ENCODE measurements at regions not wholly inside any gene's neighbourhood (a gene's known extent, or its start where the extent isn't known, plus 50 kb on each side); places are given as distances from the start of the nearest gene placed in this dataset.
"Not testable (repeated sequence)": the region's sequence is repeated elsewhere in the genome, so short reads cannot be mapped to it uniquely, and the experiment has no call there.

- DNase-seq = no peak
These were observed 351.9 kb downstream of the ADGRL2 start for GRCh38 chr1:82152356-82153271.

DNA sequence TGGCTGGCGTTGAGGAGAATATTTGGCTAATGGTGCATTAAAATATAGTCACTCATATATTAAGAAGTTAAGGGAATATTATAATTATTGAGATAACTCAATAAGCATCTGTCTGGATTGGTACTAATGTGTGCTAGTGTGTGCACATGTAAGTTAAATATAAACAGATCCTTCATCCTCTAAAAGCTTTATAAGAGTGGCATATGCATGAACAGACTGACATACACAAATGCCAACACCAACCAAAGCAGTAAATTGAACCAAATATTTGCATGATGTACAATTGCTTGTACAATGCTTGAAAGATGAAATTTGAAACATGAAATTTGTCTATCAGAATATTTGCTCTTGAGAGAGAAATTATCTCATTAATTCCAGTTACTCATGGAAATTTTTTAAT is 344.9 kb downstream of the ADGRL2 start:
- no peak for DNase-seq

GRCh38 chr1:82143108-82143833 is 342.5 kb downstream of the ADGRL2 start:
- DNase-seq = no peak

GRCh38 chr1:82141390-82141789 is 340.7 kb downstream of the ADGRL2 start:
- DNase-seq = no peak

DNA sequence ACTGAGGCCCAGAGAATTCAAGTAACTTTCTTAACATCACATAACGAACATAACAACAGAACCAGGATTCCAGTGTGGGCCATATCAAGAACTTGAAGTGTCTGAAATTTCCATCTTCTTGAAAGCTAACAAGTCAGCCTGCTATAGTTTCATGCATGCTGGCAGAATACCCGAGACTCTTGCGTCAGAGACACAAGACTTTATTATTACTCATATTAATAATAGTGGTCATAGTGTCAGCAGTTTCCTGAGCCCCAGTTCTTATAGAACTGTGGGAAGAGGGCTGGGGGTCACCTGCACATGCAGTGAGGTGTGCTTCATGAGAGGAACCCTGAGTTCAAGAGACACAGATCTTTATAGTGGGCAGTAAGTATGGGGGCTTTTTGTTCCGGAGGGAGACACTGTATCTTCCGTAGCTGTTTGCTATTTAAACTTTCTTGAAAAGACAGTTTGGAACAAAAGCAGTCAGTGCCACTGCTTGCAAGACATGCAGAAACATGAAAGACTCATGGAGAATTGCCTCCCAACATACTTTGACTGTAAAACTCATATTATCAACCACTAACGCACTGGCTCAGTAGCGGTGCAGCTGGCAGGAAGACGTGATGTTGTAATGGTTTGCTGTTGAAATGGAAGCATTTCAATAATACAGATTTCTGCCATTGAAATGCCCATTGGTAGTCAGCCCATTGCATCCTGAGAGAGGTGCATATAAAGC is 339.2 kb downstream of the ADGRL2 start:
- no peak for DNase-seq

DNA sequence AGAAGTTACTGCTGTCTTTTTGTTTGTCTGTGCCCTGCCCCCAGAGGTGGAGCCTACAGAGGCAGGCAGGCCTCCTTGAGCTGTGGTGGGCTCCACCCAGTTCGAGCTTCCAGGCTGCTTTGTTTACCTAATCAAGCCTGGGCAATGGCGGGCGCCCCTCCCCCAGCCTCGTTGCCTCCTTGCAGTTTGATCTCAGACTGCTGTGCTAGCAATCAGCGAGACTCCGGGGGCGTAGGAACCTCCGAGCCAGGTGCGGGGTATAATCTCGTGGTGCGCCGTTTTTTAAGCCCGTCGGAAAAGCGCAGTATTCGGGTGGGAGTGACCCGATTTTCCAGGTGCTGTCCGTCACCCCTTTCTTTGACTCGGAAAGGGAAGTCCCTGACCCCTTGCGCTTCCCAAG is 335.6 kb downstream of the ADGRL2 start:
- DNase-seq = not testable (repeated sequence)

DNA sequence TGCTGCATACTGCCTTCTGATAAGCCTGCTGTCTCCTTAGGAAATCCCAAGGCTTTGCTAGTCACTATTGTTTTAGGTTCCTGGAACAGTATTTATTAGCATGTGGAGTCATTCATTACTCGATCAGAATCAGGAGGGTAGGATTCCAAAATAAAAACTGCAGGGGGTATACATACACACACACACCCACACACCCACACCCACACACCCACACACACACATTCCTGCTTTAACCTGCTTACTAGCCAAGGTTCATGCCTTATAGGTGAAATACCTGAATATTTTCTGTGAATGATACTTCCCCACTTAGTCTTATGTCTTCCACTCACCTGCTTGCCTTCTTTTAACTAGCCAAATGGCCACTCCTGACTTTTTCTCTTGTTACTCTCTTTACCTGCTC is 325.1 kb downstream of the ADGRL2 start:
- no peak for DNase-seq

- DNase-seq = no peak
These were observed 324.4 kb downstream of the ADGRL2 start for GRCh38 chr1:82125119-82125518.

- DNase-seq = no peak
These were observed 320.7 kb downstream of the ADGRL2 start for GRCh38 chr1:82121421-82121820.

GRCh38 chr1:82116105-82116504 is 315.4 kb downstream of the ADGRL2 start:
- no peak for DNase-seq

GRCh38 chr1:82114887-82115286 is 314.2 kb downstream of the ADGRL2 start:
- no peak for DNase-seq

- DNase-seq = peak; percentile 12
These were observed 309.9 kb downstream of the ADGRL2 start for GRCh38 chr1:82110366-82111254.

DNA sequence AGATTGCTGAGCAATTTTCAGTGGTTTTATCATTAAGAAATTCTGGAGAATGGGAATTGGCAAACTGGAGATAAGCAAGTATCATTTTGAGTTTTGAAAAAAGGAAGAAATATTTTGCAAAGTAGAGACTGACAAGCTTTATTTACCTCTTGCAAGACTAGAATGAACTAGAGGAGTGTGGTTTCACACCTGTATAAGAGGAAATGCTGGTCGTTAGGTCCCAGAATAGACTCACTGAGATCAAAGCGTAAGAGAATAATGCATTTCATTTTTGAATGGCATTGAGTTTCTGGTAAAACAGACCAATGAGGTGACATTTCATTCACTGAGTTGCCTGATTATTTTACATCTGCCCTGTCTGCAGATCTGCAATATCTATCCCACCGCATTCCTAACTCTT is 308.1 kb downstream of the ADGRL2 start:
- DNase-seq = no peak

DNA sequence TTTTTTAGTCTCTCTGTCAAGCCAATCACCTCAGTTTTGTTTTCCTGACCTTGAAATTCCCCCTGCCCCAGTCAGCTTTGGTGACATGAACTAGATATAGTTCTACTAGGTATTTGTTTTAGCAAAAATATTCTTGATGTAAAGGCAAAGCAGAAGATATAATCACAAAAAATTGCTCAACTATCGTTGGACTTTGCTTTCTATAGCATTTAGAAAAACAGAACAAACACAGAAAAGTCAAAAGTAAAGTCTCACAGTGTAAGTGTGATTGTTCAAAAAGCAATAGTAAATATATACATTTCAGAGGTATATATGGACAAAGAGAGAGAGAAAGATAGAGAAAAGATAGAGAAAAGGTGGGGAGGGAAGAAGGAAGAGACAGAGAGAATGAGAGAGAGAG is 305.9 kb downstream of the ADGRL2 start:
- no peak for DNase-seq

DNA sequence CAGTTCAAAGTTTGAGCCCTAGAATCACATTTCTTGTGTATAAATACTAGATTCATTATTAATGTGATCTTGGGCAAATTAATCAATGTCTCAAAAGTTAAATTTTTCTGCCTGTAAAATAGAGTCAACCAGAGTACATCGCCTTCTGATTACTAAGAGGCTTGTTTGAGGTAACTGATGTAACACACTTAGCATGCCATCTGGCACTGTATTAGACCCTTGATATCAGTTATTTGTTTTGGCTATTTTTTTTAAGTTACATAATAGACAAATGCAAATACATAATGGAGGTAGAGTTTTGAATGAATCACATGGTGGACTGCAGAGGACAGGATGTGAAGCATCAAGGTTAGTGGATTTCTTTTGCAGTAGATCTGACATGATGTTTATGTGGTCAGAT is 298.4 kb downstream of the ADGRL2 start:
- DNase-seq = no peak

DNA sequence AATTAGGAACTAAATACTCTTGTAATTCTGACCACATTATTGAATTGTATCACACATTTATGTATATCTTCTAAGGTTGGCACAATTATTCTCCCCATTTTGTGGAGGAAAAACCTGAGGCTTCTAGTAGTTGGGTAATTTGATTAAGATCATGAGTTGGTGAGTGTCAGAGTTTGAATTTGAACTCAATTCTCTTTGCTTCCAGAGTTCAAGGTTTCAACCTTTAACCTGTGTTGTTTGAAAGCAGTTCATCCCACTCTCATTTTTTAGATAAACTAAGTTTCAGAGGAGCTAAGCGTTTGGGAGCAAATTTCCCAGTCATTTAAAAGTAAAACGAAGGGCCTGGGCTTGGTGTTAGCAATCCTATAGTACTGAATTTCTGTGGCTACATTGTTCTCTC is 293.4 kb downstream of the ADGRL2 start:
- no peak for DNase-seq

DNA sequence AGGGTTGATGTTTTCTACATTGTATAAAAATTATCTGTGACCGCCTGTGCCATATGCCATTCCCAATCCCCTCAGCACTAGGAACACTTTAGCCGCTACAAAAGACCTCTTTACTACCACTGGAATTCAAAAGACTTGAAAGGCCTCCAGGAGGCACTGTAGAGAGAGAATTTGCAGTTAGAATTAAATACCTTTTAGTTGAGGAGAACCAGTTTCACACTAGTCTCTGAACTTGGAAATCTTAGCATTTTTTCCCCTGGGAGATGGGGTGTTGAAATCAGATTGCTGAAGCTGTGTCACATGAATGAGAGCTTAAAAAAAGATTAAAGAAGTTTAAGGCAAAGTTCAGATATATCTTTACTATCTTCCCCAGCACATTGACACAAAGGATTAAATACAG is 291.0 kb downstream of the ADGRL2 start:
- DNase-seq = no peak

GRCh38 chr1:82091265-82091664 is 290.5 kb downstream of the ADGRL2 start:
- DNase-seq = no peak

DNA sequence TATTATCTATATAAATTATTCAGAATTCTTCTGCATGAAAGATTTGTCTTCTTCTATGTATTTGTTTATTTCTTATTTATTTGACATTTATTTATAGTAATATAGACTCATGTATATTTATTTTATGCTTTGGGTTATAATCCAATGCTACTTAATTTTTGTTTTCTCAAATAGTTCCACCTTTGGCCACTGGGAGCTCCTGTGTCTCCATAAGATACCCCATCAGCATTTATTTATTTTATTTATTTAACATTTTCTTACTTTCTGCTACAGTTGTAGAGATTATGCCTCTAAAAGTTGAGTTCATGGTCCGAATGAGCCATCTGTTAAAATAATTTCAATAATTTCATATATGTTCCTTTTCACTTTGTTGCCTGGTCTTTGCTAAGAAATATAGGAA is 289.4 kb downstream of the ADGRL2 start:
- no peak for DNase-seq

- DNase-seq = no peak
These were observed 286.0 kb downstream of the ADGRL2 start for GRCh38 chr1:82086739-82087138.

DNA sequence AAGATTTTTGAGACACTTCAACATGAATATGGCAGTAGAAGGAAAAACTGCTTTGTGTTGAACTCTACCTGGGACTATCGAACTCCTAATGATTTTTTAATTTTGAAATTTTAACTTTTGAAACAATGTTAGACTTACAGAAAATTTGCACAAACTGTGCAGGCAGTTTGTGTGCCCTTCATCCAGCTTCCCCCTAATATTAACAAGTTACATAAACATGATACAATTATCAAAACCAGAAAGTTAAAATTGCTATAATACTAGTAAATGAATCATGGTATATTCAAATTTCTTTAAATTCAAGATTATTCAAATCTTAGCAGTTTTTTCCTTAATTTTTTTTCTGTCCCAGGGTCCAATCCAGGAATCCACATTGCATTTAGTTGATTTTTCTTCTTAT is 278.9 kb downstream of the ADGRL2 start:
- no peak for DNase-seq

- no peak for DNase-seq
These were observed 272.9 kb downstream of the ADGRL2 start for GRCh38 chr1:82073659-82074058.

- DNase-seq = no peak
These were observed 272.3 kb downstream of the ADGRL2 start for GRCh38 chr1:82073071-82073470.

All from NCI-H2081 treated with DMSO at 0.1 percent for 48 hours (cell line).